Muscle layer of duodenum (tissue), 2 donors: ENCODE measurements at regions not wholly inside any gene's neighbourhood (a gene's known extent, or its start where the extent isn't known, plus 50 kb on each side); places are given as distances from the start of the nearest gene placed in this dataset.
"Not testable (repeated sequence)": the region's sequence is repeated elsewhere in the genome, so short reads cannot be mapped to it uniquely, and the experiment has no call there.

Source experiments
- H3K27ac ChIP-seq: one replicate; pipeline ENCODE4 v1.7.0; 2013; ENCODE audit warnings: mild to moderate bottlenecking, low read length
- H3K27me3 ChIP-seq: one replicate; pipeline ENCODE4 v1.7.0; 2013; ENCODE audit warnings: low read depth, mild to moderate bottlenecking, control low read depth, low read length
- H3K36me3 ChIP-seq, 2 donors: one replicate each; pipeline ENCODE4 v1.7.0; 2013; ENCODE audit warnings: low read length in 2 of 2, control low read depth in 1 of 2, mild to moderate bottlenecking in 1 of 2; ENCODE audit not compliant: insufficient read depth in 2 of 2, control insufficient read depth in 1 of 2
- H3K4me1 ChIP-seq, 2 donors: one replicate each; pipeline ENCODE4 v1.7.0; 2013; ENCODE audit warnings: low read length in 2 of 2, mild to moderate bottlenecking in 2 of 2, control low read depth in 1 of 2, moderate library complexity in 1 of 2; ENCODE audit not compliant: insufficient read depth in 2 of 2, control insufficient read depth in 1 of 2
- H3K4me3 ChIP-seq, 2 donors: one replicate each; pipeline ENCODE4 v1.7.0; 2013; ENCODE audit warnings: low read length in 2 of 2, low read depth in 1 of 2, mild to moderate bottlenecking in 1 of 2
- H3K9me3 ChIP-seq, 2 donors: one replicate each; pipeline ENCODE4 v1.7.0; 2013; ENCODE audit warnings: low read length in 2 of 2, control low read depth in 1 of 2, mild to moderate bottlenecking in 1 of 2; ENCODE audit not compliant: control insufficient read depth in 1 of 2
- donor health status: healthy.

GRCh38 chr16:27625050-27625697 lies 75.2 kb downstream of the KATNIP start:
- Histone ChIP-seq H3K9me3 (no peaks in the 10 kb centered on the region), H3K4me3 (no peak overlapping the region), H3K36me3 (peaks cover 0 to 9% of the 10 kb centered on the region in 2 donors), H3K27ac (no peak overlapping the region), H3K27me3 (no peaks in the 10 kb centered on the region), H3K4me1 (peaks cover 5 to 15% of the 10 kb centered on the region in 2 donors)

DNA sequence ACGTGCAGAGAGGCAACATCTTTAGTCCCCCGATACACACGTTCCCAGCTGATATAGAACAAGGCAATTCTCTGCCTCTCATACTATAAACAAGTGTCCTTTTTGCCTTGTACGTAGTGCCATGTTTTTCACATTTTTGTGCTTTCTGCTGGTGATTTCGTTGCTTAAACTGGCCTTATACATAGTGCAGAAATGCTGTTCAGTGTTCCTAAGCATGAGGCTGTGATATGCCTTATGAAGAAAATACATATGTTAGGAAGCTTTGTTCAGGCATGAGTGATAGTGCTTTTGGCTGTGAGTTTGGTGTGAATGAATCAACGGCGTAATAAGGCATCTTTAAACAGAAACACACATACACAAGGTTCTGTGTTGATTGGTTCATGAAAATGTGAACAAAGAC lies 77.2 kb downstream of the KATNIP start:
- Histone ChIP-seq H3K4me3 (no peak overlapping the region), H3K27ac (no peak overlapping the region), H3K4me1 (peaks cover 5 to 15% of the 10 kb centered on the region in 2 donors), H3K36me3 (peaks cover 0 to 24% of the 10 kb centered on the region in 2 donors), H3K9me3 (no peaks in the 10 kb centered on the region), H3K27me3 (no peaks in the 10 kb centered on the region)

DNA sequence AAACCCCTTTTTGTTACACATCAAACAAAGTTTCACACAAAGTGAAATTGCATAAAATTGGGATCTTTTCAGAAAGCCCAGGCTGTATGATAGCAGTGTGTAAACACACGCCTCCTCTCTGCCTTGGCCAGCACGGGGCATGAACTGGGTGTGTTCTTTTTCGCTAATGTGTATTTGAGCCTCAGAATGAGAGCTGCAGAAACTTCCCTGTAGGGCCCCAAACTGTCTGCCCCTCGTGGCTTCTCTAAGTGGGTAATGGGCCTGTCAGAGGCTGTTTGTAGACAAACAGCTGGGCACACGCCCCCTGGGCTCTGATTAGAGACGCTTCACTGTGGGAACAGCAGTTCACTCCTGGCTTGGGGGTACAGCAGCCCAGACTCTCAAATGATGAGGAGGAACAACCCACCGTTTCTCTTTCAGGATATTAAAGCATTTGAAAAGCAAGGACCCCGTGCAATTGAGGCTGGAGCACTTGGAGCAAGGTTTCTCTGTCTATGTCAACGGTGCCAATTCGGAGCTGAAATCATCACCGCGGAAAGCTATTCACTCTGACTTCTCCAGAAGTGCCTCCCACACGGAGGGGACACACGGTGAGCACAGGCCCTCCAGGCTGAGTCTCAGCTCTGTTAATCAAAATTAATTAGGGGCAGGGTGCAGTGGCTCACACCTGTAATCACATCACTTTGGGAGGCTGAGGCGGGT lies 78.4 kb downstream of the KATNIP start:
- H3K4me3 ChIP-seq: no peak overlapping the region

GRCh38 chr16:27628943-27629462 lies 79.1 kb downstream of the KATNIP start:
- not testable (repeated sequence) for H3K27ac ChIP-seq, H3K9me3 ChIP-seq, H3K27me3 ChIP-seq, H3K4me3 ChIP-seq
- Histone ChIP-seq H3K36me3 (peaks cover 0 to 25% of the 10 kb centered on the region in 2 donors), H3K4me1 (peaks cover 5 to 15% of the 10 kb centered on the region in 2 donors)

More for the DNA sequence above, 78.4 kb downstream of the KATNIP start:
- no peak overlapping the region for H3K27ac ChIP-seq
- H3K4me1 ChIP-seq: peaks cover 5 to 15% of the 10 kb centered on the region in 2 donors
- peaks cover 0 to 25% of the 10 kb centered on the region in 2 donors for H3K36me3 ChIP-seq
- no peaks in the 10 kb centered on the region for H3K9me3 ChIP-seq
- no peaks in the 10 kb centered on the region for H3K27me3 ChIP-seq

GRCh38 chr16:27632216-27632615 lies 82.3 kb downstream of the KATNIP start:
- Histone ChIP-seq H3K36me3 (peaks cover 0 to 25% of the 10 kb centered on the region in 2 donors), H3K27ac (no peak overlapping the region), H3K4me1 (no peaks in the 10 kb centered on the region), H3K4me3 (no peak overlapping the region), H3K9me3 (no peaks in the 10 kb centered on the region), H3K27me3 (no peaks in the 10 kb centered on the region)

GRCh38 chr16:27633221-27633620 lies 83.3 kb downstream of the KATNIP start:
- H3K27me3 ChIP-seq: no peaks in the 10 kb centered on the region
- no peak overlapping the region for H3K4me3 ChIP-seq
- H3K4me1 ChIP-seq: no peaks in the 10 kb centered on the region
- peaks cover 0 to 25% of the 10 kb centered on the region in 2 donors for H3K36me3 ChIP-seq
- no peak overlapping the region for H3K27ac ChIP-seq
- no peaks in the 10 kb centered on the region for H3K9me3 ChIP-seq

GRCh38 chr16:27633721-27634120 lies 83.8 kb downstream of the KATNIP start:
- Histone ChIP-seq H3K9me3 (no peaks in the 10 kb centered on the region), H3K4me1 (no peaks in the 10 kb centered on the region), H3K27me3 (no peaks in the 10 kb centered on the region), H3K27ac (no peak overlapping the region), H3K36me3 (peaks cover 0 to 25% of the 10 kb centered on the region in 2 donors), H3K4me3 (no peak overlapping the region)

- Histone ChIP-seq H3K4me3 (no peak overlapping the region), H3K9me3 (no peaks in the 10 kb centered on the region), H3K36me3 (peaks cover 0 to 25% of the 10 kb centered on the region in 2 donors), H3K4me1 (no peaks in the 10 kb centered on the region), H3K27ac (no peak overlapping the region), H3K27me3 (no peaks in the 10 kb centered on the region)
These were observed 84.8 kb downstream of the KATNIP start for GRCh38 chr16:27634779-27635178.

DNA sequence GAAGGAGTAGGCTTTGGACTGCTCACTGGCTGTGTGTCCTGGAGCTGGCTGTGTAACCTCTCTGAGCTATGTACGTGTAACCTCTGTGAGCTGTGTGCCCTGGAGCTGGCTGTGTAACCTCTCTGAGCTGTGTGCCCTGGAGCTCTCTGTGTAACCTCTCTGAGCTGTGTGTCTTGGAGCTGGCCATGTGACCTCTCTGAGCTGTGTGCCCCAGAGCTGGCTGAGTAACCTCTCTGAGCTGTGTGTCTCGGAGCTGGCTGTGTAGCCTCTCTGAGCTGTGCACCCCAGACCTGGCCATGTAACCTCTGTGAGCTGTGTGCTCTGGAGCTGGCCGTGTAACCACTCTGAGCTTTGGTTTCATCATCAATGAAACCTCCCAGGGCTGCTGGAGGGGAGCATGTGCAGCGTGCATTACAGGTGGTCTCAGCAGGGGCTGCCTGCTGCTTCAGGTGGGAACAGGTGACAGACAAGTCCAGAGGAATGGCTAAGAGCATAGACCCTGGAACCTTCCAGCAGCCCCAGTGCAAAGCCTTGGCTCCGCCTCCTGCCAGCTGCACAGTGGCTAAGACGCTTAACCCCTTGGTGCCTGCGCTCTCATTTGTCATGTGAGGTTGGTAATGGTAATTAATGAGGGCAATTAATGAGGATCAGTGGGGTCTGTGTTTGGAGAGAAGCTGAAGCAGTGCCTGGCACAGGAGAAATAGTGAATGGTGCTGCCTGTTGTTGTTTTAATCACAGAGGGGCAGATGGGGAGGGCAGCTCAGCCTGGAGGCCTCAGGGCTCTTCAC lies 86.7 kb downstream of the KATNIP start:
- no peaks in the 10 kb centered on the region for H3K27me3 ChIP-seq
- no peaks in the 10 kb centered on the region for H3K9me3 ChIP-seq
- H3K27ac ChIP-seq: no peak overlapping the region
- no peaks in the 10 kb centered on the region for H3K4me1 ChIP-seq
- no peak overlapping the region for H3K4me3 ChIP-seq
- H3K36me3 ChIP-seq: peaks cover 0 to 18% of the 10 kb centered on the region in 2 donors

DNA sequence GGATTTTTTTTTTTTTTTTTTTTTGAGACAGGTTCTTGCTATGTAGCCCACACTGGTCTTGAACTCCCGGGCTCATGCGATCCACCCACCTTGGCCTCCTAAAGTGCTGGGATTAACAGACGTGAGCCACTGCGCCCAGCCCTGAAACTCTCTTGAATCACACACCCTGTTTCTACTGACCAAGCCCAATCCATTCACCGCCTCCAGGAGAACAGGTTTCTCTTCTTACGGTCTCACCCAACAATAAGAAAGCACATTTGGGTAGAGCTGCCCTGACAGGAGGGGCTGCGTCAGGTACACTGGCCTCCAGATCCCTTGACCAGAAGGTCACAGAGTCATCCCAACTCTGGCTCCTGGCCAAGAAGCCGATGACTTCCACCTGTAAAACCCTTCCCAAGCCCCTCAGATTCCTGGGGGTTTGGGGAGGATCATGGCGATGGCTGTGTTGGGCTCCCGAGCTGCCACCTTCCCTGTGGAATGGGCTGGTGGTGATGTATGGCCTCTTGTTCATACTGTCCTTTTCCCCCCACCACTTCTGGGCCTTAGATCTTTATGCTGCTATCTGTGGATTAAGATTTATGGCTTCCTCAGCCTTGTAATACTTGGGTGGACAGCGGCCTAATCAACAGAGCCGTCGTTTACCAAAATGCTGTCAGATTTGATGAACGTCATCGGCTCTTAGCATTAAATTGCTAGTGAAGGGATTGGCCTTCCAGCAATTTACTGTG lies 89.1 kb downstream of the KATNIP start:
- H3K27me3 ChIP-seq: no peaks in the 10 kb centered on the region
- no peak overlapping the region for H3K4me3 ChIP-seq
- H3K9me3 ChIP-seq: no peaks in the 10 kb centered on the region
- H3K36me3 ChIP-seq: peaks cover 0 to 12% of the 10 kb centered on the region in 2 donors
- H3K4me1 ChIP-seq: no peaks in the 10 kb centered on the region
- H3K27ac ChIP-seq: no peak overlapping the region
